ACC112 (cell line): ENCODE measurements at regions not wholly inside any gene's neighbourhood (a gene's known extent, or its start where the extent isn't known, plus 50 kb on each side); places are given as distances from the start of the nearest gene placed in this dataset.
"Not testable (repeated sequence)": the region's sequence is repeated elsewhere in the genome, so short reads cannot be mapped to it uniquely, and the experiment has no call there.

Source experiments
- H2AFZ ChIP-seq: fragments of 200-600 bp; sonication (generic); one replicate; pipeline ENCODE4 v1.6.0; 2017; ENCODE audit warnings: antibody characterized with exemption, low read length; ENCODE audit not compliant: unreplicated experiment
- H3K27ac ChIP-seq: fragments of 200-600 bp; sonication (generic); 2 replicates; pipeline ENCODE4 v1.5.1; 2014; ENCODE audit warnings: low read depth, mild to moderate bottlenecking, antibody characterized with exemption, low read length, moderate library complexity
- H3K27me3 ChIP-seq: fragments of 200-600 bp; sonication (generic); 2 replicates; pipeline ENCODE4 v1.6.1; 2014; ENCODE audit warnings: mild to moderate bottlenecking, antibody characterized with exemption, low read length, moderate library complexity, mixed read lengths; ENCODE audit not compliant: insufficient read depth
- H3K36me3 ChIP-seq: fragments of 200-600 bp; sonication (generic); 2 replicates; pipeline ENCODE4 v1.6.1; 2016; ENCODE audit warnings: mild to moderate bottlenecking, antibody characterized with exemption, low read length, moderate library complexity, mixed read lengths; ENCODE audit not compliant: insufficient read depth
- H3K4me1 ChIP-seq: fragments of 200-600 bp; sonication (generic); one replicate; pipeline ENCODE4 v1.6.1; 2016; ENCODE audit warnings: low read length, mixed read lengths; ENCODE audit not compliant: insufficient read depth, unreplicated experiment, control insufficient read depth
- H3K4me3 ChIP-seq: fragments of 200-600 bp; sonication (generic); 2 replicates; pipeline ENCODE4 v1.5.1; 2014; ENCODE audit warnings: mild to moderate bottlenecking, low read depth, low read length
- H3K79me2 ChIP-seq: fragments of 200-600 bp; sonication (generic); one replicate; pipeline ENCODE4 v1.6.0; 2016; ENCODE audit warnings: low read length; ENCODE audit not compliant: control insufficient read depth, unreplicated experiment, insufficient read depth

DNA sequence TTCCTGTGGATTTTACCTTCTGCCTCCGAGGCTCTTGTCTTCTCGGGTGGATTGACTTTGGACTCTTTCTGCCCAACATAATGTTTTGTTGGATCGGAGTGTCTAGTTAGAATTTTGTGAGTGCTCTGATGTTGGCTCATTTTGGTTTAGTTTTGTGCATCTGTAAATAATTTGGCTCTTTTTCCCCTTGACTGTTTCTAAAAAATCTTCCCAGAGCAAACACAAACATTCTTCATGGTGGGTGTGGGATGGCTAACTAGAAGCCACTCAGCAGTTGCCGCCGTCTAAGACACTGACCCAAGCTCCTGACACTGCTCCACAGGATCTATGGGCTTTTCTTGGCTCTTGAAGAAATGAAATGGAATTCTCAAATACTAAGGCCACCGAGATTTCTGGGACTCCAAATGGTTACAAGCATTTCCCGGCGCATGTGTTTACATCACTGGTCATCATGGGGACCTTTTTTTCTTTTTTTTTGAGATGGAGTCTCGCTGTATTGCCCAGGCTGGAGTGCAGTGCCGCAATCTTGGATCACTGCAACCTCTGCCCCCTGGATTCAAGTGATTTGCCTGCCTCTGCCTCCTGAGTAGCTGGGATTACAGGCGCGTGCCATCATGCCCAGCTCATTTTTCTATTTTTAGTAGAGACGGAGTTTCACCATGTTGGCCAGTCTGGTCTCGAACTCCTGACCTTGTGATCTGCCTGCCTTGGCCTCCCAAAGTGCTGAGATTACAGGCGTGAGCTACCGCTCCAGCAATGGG, 92.0 kb upstream of the FRMD1 start:
- no peaks in the 10 kb centered on the region for H3K4me1 ChIP-seq
- no peak overlapping the region for H2AFZ ChIP-seq
- H3K79me2 ChIP-seq = no peaks in the 10 kb centered on the region
- no peak overlapping the region for H3K4me3 ChIP-seq
- no peaks in the 10 kb centered on the region for H3K36me3 ChIP-seq
- H3K27me3 ChIP-seq = peaks cover 9% of the 10 kb centered on the region; the same call in 1 of the 2 replicates
- no peak overlapping the region for H3K27ac ChIP-seq

DNA sequence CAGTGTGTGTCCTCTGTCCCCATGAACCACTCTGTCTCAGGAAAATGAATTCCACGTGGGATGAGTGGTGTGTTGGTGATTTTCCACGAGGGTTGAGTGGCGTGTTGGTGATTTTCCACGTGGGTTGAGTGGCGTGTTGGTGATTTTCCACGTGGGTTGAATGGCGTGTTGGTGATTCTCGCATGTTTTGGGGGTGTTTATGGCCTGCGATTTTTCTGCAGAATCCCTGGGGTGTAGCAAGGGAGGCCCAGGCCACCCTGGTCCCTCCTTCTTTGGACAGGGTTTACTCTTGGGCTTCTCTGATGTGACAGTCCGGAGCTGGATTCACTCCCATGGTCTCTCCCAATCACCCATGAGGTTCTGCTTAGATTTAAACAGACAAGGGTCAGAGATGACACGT, 90.6 kb upstream of the FRMD1 start:
- peaks cover 5% of the 10 kb centered on the region; the same call in 1 of the 2 replicates for H3K27me3 ChIP-seq
- H3K36me3 ChIP-seq = no peaks in the 10 kb centered on the region
- H2AFZ ChIP-seq = no peak overlapping the region
- no peak overlapping the region for H3K4me3 ChIP-seq
- H3K4me1 ChIP-seq = no peaks in the 10 kb centered on the region
- no peak overlapping the region for H3K27ac ChIP-seq
- H3K79me2 ChIP-seq = no peaks in the 10 kb centered on the region

GRCh38 chr6:168168936-168169335, 89.9 kb upstream of the FRMD1 start:
- H3K4me1 ChIP-seq, H3K4me3 ChIP-seq, H3K36me3 ChIP-seq, H3K27ac ChIP-seq, H2AFZ ChIP-seq, H3K79me2 ChIP-seq, H3K27me3 ChIP-seq: not testable (repeated sequence)

DNA sequence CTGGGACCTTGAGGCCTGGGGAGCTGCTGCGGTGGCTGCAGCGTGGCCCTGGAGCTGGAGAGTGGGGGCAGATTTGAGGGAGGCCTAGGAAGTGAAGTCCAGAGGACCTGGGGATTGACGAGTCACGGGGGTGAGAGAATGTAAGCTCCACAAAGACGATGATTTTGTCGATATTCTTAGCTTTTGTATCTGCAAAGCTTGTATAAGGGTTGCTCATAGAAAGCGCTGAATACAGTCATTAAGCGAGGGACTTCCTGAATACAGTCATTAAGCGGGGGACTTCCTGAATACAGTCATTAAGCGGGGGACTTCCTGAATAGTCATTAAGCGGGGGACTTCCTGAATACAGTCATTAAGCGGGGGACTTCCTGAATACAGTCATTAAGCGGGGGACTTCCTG, 89.3 kb upstream of the FRMD1 start:
- not testable (repeated sequence) for H3K4me3 ChIP-seq, H2AFZ ChIP-seq, H3K27ac ChIP-seq, H3K27me3 ChIP-seq, H3K79me2 ChIP-seq, H3K4me1 ChIP-seq, H3K36me3 ChIP-seq

- no peaks in the 10 kb centered on the region for H3K79me2 ChIP-seq
- no peak overlapping the region for H3K4me3 ChIP-seq
- no peak overlapping the region for H2AFZ ChIP-seq
- H3K27ac ChIP-seq = no peak overlapping the region
- H3K27me3 ChIP-seq = no peaks in the 10 kb centered on the region
- no peaks in the 10 kb centered on the region for H3K36me3 ChIP-seq
- no peaks in the 10 kb centered on the region for H3K4me1 ChIP-seq
These were observed 88.7 kb upstream of the FRMD1 start for GRCh38 chr6:168167431-168168315.

DNA sequence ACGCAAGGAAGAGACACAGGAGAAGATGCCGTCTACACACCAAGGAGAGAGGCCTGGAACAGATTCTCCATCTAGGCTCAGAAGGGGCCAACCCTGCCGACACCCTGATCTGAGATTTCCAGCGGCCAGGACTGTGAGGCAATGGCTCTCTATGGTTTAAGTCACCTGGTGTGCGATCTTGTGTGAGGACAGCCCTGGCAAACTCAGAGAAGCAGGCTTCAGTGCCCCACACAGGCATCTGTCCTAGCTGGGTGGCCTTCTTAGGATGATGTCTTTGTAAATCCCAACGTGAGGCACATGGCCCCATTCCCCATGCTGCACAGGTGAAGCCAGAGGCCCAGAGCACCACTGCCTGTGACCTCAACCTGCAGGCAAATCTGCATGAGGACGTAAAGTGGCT, 87.6 kb upstream of the FRMD1 start:
- no peaks in the 10 kb centered on the region for H3K4me1 ChIP-seq
- no peak overlapping the region for H3K4me3 ChIP-seq
- H2AFZ ChIP-seq = no peak overlapping the region
- H3K36me3 ChIP-seq = no peaks in the 10 kb centered on the region
- no peaks in the 10 kb centered on the region for H3K79me2 ChIP-seq
- H3K27ac ChIP-seq = no peak overlapping the region
- no peaks in the 10 kb centered on the region for H3K27me3 ChIP-seq

- H3K4me3 ChIP-seq = no peak overlapping the region
- H2AFZ ChIP-seq = no peak overlapping the region
- no peak overlapping the region for H3K27ac ChIP-seq
- no peaks in the 10 kb centered on the region for H3K27me3 ChIP-seq
- H3K4me1 ChIP-seq = no peaks in the 10 kb centered on the region
- H3K36me3 ChIP-seq = no peaks in the 10 kb centered on the region
- no peaks in the 10 kb centered on the region for H3K79me2 ChIP-seq
These were observed 86.9 kb upstream of the FRMD1 start for GRCh38 chr6:168165891-168166290.

GRCh38 chr6:168165373-168165772, 86.4 kb upstream of the FRMD1 start:
- H3K27ac ChIP-seq = no peak overlapping the region
- H3K27me3 ChIP-seq = no peaks in the 10 kb centered on the region
- no peaks in the 10 kb centered on the region for H3K79me2 ChIP-seq
- no peak overlapping the region for H3K4me3 ChIP-seq
- no peak overlapping the region for H2AFZ ChIP-seq
- H3K36me3 ChIP-seq = no peaks in the 10 kb centered on the region
- H3K4me1 ChIP-seq = no peaks in the 10 kb centered on the region

GRCh38 chr6:168164462-168165061, 85.5 kb upstream of the FRMD1 start:
- Histone ChIP-seq H3K4me1 (no peaks in the 10 kb centered on the region), H3K27me3 (no peaks in the 10 kb centered on the region), H3K4me3 (no peak overlapping the region), H3K36me3 (no peaks in the 10 kb centered on the region), H2AFZ (no peak overlapping the region), H3K79me2 (no peaks in the 10 kb centered on the region), H3K27ac (no peak overlapping the region)

DNA sequence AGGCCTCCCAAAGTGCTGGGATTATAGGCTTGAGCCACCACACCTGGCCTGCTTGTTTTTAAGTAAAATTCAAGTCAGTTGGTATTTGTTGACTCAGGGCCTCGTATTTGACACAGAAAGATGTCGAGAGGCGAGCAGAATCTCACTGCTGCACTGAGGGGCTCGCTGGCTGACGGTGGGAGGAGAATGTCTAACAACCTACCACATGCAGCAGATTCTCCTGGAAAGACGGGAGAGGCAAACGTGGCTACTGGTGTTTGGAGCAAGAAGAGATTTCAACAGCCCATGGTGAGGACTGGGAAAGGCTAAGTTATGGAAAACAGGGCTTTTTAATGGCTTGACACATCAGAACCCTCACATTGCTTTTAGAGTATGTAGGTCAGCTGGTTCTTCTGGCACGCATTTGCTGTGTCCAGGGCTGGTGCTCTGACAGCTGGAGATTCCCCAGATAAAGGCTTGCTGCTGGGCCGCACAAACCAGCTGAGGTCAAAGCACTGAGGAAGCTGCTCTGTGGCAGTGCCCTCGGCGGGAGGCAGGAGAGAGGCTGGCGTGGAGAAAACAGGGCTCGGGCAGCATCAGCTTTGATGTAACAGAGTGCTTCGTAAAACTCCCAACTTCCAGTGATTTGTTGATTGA, 84.2 kb upstream of the FRMD1 start:
- Histone ChIP-seq H3K36me3 (no peaks in the 10 kb centered on the region), H3K4me3 (no peak overlapping the region), H3K27me3 (no peaks in the 10 kb centered on the region), H3K79me2 (no peaks in the 10 kb centered on the region), H3K27ac (no peak overlapping the region), H3K4me1 (peaks cover 2% of the 10 kb centered on the region), H2AFZ (no peak overlapping the region)
